ENCODE measurements at regions not wholly inside any gene's neighbourhood (a gene's known extent, or its start where the extent isn't known, plus 50 kb on each side); places are given as distances from the start of the nearest gene placed in this dataset.
A peak's percentile ranks its signal among the peaks of the same experiment; 100 is the strongest.

- TF ChIP-seq JUND (IDR thresholded peaks at IDR 0.05; ENCODE audit: low read depth): no peak
- in situ Hi-C loops (cut with HindIII; ENCODE audit: low pct_unique_long_range_greater_than_20kb, low sequenced_read_pairs): no loop called here
- DNase-seq (ENCODE audit: low read depth in 1 of 2, low spot score in 1 of 2): no peak
These were observed 285.1 kb upstream of the POU3F1 start for GRCh38 chr1:38331496-38332210.

DNA sequence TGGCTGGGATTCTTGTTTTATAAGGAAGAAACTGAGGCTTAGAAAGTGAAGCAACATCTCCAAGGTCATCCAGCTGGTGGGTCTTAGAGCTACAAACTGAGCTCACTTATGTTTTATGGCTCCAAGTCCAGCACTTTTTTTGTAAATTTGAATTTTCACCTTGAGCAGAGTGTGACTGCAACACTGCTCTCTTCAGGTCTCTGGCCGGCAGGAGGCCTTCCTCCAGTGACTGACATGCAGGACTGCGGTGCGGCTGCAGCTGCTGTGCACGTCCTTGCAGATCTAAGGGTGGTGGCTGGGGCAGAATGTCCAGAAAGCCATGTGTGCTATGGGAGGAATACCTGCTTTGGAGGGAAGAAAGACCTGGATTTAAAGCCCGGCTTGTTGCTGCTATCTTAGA, 284.2 kb upstream of the POU3F1 start:
- DNase-seq (ENCODE audit: low read depth in 1 of 2, low spot score in 1 of 2): no peak
- no peak for TF ChIP-seq JUND (IDR thresholded peaks at IDR 0.05; ENCODE audit: low read depth)
- in situ Hi-C loops (cut with HindIII; ENCODE audit: low pct_unique_long_range_greater_than_20kb, low sequenced_read_pairs): no loop called here

DNA sequence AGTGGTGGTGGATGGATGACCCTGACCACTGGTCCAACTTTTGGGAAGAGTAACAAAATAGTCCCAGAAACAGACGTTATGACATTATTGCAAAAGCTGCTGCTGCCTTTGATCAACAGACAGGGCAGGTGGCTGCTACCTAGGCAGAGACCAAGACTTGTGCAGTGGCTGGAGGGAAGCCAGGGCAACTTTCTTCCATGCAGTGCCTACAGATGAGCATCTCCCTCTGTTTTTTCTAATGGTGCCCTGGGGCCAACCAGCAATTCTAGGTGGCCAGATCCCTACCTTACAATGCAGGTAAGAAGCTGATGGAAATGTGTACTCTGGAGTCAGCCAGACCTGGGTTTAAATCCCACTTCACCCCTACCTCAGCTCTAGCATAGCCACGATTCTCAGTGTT, 283.1 kb upstream of the POU3F1 start:
- in situ Hi-C loops (cut with HindIII; ENCODE audit: low pct_unique_long_range_greater_than_20kb, low sequenced_read_pairs): no loop called here
- TF ChIP-seq JUND (IDR thresholded peaks at IDR 0.05; ENCODE audit: low read depth): no peak

DNA sequence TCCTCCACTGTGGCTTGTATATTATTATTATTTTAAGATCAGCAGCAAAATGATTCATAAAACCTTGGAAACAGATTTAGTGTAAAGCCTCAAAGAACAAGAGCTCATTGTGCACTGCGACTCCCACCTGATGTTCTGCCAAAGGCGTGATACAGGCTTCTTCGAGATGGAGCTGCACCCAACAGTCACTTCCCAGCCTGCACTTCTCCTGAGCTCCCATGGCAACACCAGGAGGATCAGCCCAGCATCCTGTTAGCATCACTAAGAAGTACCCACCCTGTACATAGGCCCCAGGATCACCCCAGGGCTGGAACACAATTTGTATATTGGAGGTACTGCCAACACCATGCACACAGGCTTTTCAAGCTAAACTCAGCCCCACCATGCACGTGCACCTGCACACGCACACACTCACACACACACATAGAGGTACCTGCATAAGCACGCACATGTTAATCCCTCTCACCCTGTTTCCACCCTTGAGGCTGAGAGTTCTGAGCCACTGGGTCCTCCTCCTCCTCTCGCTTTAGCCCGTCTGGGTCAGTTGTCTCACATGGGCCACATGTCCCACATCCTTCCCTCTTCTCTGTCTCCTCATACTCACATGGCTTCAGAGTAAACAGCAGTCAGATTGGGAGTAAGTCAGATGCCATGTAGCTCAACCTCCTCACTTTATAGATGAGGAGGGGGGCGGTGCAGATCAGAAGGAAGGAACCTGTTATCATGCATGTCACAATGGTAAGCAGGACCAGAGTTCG, 281.9 kb upstream of the POU3F1 start:
- no peak for TF ChIP-seq JUND (IDR thresholded peaks at IDR 0.05; ENCODE audit: low read depth)
- in situ Hi-C loops (cut with HindIII; ENCODE audit: low pct_unique_long_range_greater_than_20kb, low sequenced_read_pairs): no loop called here
- no peak for DNase-seq (ENCODE audit: low read depth in 1 of 2, low spot score in 1 of 2)

More for the DNA sequence above, 283.1 kb upstream of the POU3F1 start:
- no peak for DNase-seq (ENCODE audit: low read depth in 1 of 2, low spot score in 1 of 2)

GRCh38 chr1:38327559-38327973, 281.0 kb upstream of the POU3F1 start:
- TF ChIP-seq JUND (IDR thresholded peaks at IDR 0.05; ENCODE audit: low read depth): no peak
- in situ Hi-C loops (cut with HindIII; ENCODE audit: low pct_unique_long_range_greater_than_20kb, low sequenced_read_pairs): no loop called here
- peak in 1 of 2 experiments; percentile 1 for DNase-seq (ENCODE audit: low read depth in 1 of 2, low spot score in 1 of 2)

DNA sequence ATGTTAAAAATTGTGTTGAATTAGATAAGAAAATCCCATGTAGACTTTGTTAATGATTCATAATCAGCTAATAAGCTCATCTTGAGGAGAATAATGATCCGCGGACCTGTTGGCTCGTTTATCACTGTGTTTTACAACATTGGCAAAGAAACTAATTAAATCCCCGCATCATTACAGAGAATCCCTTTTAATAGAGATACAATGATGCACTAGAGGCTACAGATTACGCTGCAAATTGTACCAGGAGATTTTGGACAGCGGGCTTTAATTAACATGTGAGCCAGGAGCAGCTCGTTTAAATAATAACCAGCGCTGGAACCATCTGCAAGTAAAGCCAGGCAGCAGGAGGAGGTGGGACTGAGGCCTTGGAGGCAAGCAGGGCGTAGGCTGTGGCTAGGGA, 280.3 kb upstream of the POU3F1 start:
- in situ Hi-C loops (cut with HindIII; ENCODE audit: low pct_unique_long_range_greater_than_20kb, low sequenced_read_pairs): no loop called here
- DNase-seq (ENCODE audit: low read depth in 1 of 2, low spot score in 1 of 2): no peak
- TF ChIP-seq JUND (IDR thresholded peaks at IDR 0.05; ENCODE audit: low read depth): no peak

- in situ Hi-C loops (cut with HindIII; ENCODE audit: low pct_unique_long_range_greater_than_20kb, low sequenced_read_pairs): no loop called here
- no peak for DNase-seq (ENCODE audit: low read depth in 1 of 2, low spot score in 1 of 2)
- no peak for TF ChIP-seq JUND (IDR thresholded peaks at IDR 0.05; ENCODE audit: low read depth)
These were observed 279.5 kb upstream of the POU3F1 start for GRCh38 chr1:38326135-38326534.

- DNase-seq (ENCODE audit: low read depth in 1 of 2, low spot score in 1 of 2): no peak
- in situ Hi-C loops (cut with HindIII; ENCODE audit: low pct_unique_long_range_greater_than_20kb, low sequenced_read_pairs): no loop called here
- no peak for TF ChIP-seq JUND (IDR thresholded peaks at IDR 0.05; ENCODE audit: low read depth)
These were observed 266.2 kb upstream of the POU3F1 start for GRCh38 chr1:38312753-38313152.

- no peak for TF ChIP-seq JUND (IDR thresholded peaks at IDR 0.05; ENCODE audit: low read depth)
- no peak for DNase-seq (ENCODE audit: low read depth in 1 of 2, low spot score in 1 of 2)
- in situ Hi-C loops (cut with HindIII; ENCODE audit: low pct_unique_long_range_greater_than_20kb, low sequenced_read_pairs): no loop called here
These were observed 263.5 kb upstream of the POU3F1 start for GRCh38 chr1:38310079-38310478.

- no peak for DNase-seq (ENCODE audit: low read depth in 1 of 2, low spot score in 1 of 2)
- in situ Hi-C loops (cut with HindIII; ENCODE audit: low pct_unique_long_range_greater_than_20kb, low sequenced_read_pairs): no loop called here
- no peak for TF ChIP-seq JUND (IDR thresholded peaks at IDR 0.05; ENCODE audit: low read depth)
These were observed 262.2 kb upstream of the POU3F1 start for GRCh38 chr1:38308780-38309179.

- in situ Hi-C loops (cut with HindIII; ENCODE audit: low pct_unique_long_range_greater_than_20kb, low sequenced_read_pairs): no loop called here
- DNase-seq (ENCODE audit: low read depth in 1 of 2, low spot score in 1 of 2): no peak
- TF ChIP-seq JUND (IDR thresholded peaks at IDR 0.05; ENCODE audit: low read depth): no peak
These were observed 259.1 kb upstream of the POU3F1 start for GRCh38 chr1:38305666-38306065.

- TF ChIP-seq JUND (IDR thresholded peaks at IDR 0.05; ENCODE audit: low read depth): no peak
- in situ Hi-C loops (cut with HindIII; ENCODE audit: low pct_unique_long_range_greater_than_20kb, low sequenced_read_pairs): no loop called here
- no peak for DNase-seq (ENCODE audit: low read depth in 1 of 2, low spot score in 1 of 2)
These were observed 257.2 kb upstream of the POU3F1 start for GRCh38 chr1:38303843-38304242.

DNA sequence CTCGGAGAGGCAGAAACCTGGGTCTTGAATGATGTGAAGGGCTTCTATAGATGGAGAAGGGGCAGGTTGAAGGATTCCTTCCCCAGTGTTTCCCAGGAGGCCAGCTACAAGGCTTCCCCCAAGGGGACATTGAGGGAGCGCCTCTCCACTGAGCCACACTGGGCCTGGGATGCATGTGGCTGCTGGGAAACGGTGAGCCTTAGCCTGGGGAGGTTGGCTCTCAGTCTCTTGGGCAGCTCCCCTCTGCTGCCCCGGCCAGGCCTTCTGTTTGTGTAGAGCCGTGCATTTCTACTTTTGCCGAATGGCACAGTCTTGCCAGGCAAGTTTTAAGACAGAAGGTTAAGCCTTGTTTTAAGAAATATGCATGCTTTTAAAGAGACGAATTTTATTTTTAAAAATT, 254.4 kb upstream of the POU3F1 start:
- DNase-seq (ENCODE audit: low read depth in 1 of 2, low spot score in 1 of 2): no peak
- TF ChIP-seq JUND (IDR thresholded peaks at IDR 0.05; ENCODE audit: low read depth): no peak
- in situ Hi-C loops (cut with HindIII; ENCODE audit: low pct_unique_long_range_greater_than_20kb, low sequenced_read_pairs): no loop called here
